ENCODE measurements at regions not wholly inside any gene's neighbourhood (a gene's known extent, or its start where the extent isn't known, plus 50 kb on each side); places are given as distances from the start of the nearest gene placed in this dataset.

- H3K4me1 ChIP-seq (ENCODE audit: insufficient read depth), result no peaks in the 10 kb centered on the region
- WGBS, 3 donors, result 74 to 94% (median 79%) methylated on average over 5 of the region's 5 CpGs
- H3K9me3 ChIP-seq, result no peaks in the 10 kb centered on the region
Observed at GRCh38 chr11:92888696-92889095, 80.8 kb upstream of the MTNR1B start.

DNA sequence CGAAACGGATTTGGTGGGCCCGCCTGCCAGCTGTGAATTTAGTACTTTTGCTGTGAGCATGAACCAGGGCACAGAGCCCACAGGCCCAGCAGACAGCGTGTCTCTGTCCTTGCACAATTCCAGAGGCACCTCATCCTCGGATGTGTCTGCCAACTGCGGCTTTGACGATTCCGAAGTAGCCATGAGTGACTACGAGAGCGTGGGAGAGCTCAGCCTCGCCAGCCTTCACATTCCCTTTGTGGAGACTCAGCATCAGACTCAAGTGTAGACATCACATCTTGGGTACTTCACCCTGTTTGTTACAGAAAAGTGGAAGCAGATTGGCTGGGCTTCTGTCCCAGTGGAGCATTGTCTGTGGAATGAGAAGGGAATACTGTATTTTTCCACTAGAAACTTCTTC lies 78.6 kb upstream of the MTNR1B start:
- intact Hi-C loops (cut with DNase I), result no loop called here

More at GRCh38 chr11:92888696-92889095, 80.8 kb upstream of the MTNR1B start:
- no peak for TF ChIP-seq EP300 (IDR thresholded peaks at IDR 0.05)
- no peak for TF ChIP-seq POLR2A (IDR thresholded peaks at IDR 0.05)
- TF ChIP-seq, protein P1, sequence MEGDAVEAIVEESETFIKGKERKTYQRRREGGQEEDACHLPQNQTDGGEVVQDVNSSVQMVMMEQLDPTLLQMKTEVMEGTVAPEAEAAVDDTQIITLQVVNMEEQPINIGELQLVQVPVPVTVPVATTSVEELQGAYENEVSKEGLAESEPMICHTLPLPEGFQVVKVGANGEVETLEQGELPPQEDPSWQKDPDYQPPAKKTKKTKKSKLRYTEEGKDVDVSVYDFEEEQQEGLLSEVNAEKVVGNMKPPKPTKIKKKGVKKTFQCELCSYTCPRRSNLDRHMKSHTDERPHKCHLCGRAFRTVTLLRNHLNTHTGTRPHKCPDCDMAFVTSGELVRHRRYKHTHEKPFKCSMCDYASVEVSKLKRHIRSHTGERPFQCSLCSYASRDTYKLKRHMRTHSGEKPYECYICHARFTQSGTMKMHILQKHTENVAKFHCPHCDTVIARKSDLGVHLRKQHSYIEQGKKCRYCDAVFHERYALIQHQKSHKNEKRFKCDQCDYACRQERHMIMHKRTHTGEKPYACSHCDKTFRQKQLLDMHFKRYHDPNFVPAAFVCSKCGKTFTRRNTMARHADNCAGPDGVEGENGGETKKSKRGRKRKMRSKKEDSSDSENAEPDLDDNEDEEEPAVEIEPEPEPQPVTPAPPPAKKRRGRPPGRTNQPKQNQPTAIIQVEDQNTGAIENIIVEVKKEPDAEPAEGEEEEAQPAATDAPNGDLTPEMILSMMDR (IDR thresholded peaks at IDR 0.05), result no peak
- H3K4me3 ChIP-seq, result no peak overlapping the region
- no peak overlapping the region for H3K27ac ChIP-seq
- H3K36me3 ChIP-seq, result no peaks in the 10 kb centered on the region
- intact Hi-C loops (cut with DNase I), result no loop called here
- no peaks in the 10 kb centered on the region for H3K27me3 ChIP-seq
- DNase-seq, result no peak

DNA sequence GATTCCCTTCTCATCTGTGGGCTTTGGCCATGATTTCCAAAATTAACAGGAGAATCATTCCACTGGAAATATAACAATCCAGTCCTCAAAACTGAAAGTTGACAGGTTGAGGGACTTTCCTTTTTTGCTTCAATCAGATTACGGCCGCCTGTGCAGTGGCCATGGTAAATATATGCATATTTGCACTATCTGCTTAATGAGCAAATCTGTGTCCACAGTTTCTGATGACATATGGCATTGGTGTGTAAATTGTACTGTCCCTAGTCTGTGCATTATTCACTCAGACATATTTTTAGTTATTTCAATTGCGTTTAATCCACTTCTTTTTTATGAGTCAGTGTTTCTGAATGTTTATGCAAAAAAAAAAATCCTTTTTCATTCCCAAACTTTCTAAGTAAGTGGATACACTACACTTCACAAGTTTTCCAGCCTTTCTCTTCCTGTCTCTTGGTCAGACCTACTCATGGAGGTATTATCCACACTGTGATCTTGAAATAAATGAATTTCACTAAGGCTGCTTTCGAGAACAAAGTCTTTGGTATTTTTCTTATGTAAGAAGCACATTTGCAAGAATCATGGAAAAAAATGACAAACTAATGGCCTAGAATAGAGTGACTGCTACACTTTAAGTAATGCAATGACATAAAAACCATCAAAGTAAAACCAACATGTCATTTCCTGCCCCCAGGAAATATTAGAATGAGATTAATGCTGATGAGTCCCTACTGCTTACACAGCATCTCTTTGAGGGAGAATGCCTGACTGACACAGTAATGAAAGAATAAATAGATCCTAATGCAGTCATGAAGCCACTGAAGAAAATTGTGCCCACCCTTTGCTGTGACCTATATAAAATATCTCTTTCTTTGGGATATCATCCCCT lies 76.4 kb upstream of the MTNR1B start:
- no peak overlapping the region for H3K4me3 ChIP-seq
- WGBS, 3 donors, result 64 to 74% (median 70%) methylated on average over 4 of the region's 4 CpGs
- intact Hi-C loops (cut with DNase I), result no loop called here

More for the DNA sequence above, 78.6 kb upstream of the MTNR1B start:
- Histone ChIP-seq H3K27me3 (no peaks in the 10 kb centered on the region), H3K27ac (no peak overlapping the region), H3K4me3 (no peak overlapping the region), H3K4me1 (ENCODE audit: insufficient read depth) (no peaks in the 10 kb centered on the region), H3K36me3 (no peaks in the 10 kb centered on the region), H3K9me3 (no peaks in the 10 kb centered on the region)
- no peak for DNase-seq
- 90 to 98% (median 93%) methylated on average over 11 of the region's 11 CpGs for WGBS, 3 donors
- TF ChIP-seq POLR2A (IDR thresholded peaks at IDR 0.05) (no peak), EP300 (IDR thresholded peaks at IDR 0.05) (no peak)
- TF ChIP-seq, protein P1 (IDR thresholded peaks at IDR 0.05), result no peak

GRCh38 chr11:92894197-92894596 lies 75.3 kb upstream of the MTNR1B start:
- Histone ChIP-seq H3K27ac (no peak overlapping the region), H3K4me1 (ENCODE audit: insufficient read depth) (no peaks in the 10 kb centered on the region), H3K36me3 (no peaks in the 10 kb centered on the region), H3K4me3 (no peak overlapping the region), H3K27me3 (no peaks in the 10 kb centered on the region), H3K9me3 (no peaks in the 10 kb centered on the region)
- DNase-seq, result no peak
- TF ChIP-seq, protein P1 (IDR thresholded peaks at IDR 0.05), result no peak
- TF ChIP-seq EP300 (IDR thresholded peaks at IDR 0.05), result no peak
- no peak for TF ChIP-seq POLR2A (IDR thresholded peaks at IDR 0.05)
- WGBS, 3 donors, result 89 to 92% (median 91%) methylated on average over 3 of the region's 3 CpGs
- intact Hi-C loops (cut with DNase I), result no loop called here

More for the DNA sequence above, 76.4 kb upstream of the MTNR1B start:
- DNase-seq, result no peak
- H3K9me3 ChIP-seq, result no peaks in the 10 kb centered on the region
- no peaks in the 10 kb centered on the region for H3K27me3 ChIP-seq
- H3K27ac ChIP-seq, result no peak overlapping the region
- no peaks in the 10 kb centered on the region for H3K4me1 ChIP-seq (ENCODE audit: insufficient read depth)
- no peaks in the 10 kb centered on the region for H3K36me3 ChIP-seq
- no peak for TF ChIP-seq POLR2A (IDR thresholded peaks at IDR 0.05)
- no peak for TF ChIP-seq EP300 (IDR thresholded peaks at IDR 0.05)
- TF ChIP-seq, protein P1 (IDR thresholded peaks at IDR 0.05), result no peak
